Fibroblast of mammary gland (primary cell): ENCODE measurements at regions not wholly inside any gene's neighbourhood (a gene's known extent, or its start where the extent isn't known, plus 50 kb on each side); places are given as distances from the start of the nearest gene placed in this dataset.

Experiments used
- DNase-seq: peaks from one replicate; pipeline ENCODE4 v3.0.0-alpha.2; 2010; ENCODE audit warnings: low read depth
- H3K4me3 ChIP-seq: 2 replicates; pipeline ENCODE4 v1.5.1; 2011; ENCODE audit warnings: low read depth, mild to moderate bottlenecking, low read length, moderate library complexity; ENCODE audit not compliant: control insufficient read depth
- CTCF ChIP-seq: conservative IDR thresholded peaks from 2 replicates; pipeline ENCODE4 v1.5.1; 2011; ENCODE audit warnings: low read depth, low read length, inconsistent platforms; ENCODE audit not compliant: control insufficient read depth, insufficient read depth

DNA sequence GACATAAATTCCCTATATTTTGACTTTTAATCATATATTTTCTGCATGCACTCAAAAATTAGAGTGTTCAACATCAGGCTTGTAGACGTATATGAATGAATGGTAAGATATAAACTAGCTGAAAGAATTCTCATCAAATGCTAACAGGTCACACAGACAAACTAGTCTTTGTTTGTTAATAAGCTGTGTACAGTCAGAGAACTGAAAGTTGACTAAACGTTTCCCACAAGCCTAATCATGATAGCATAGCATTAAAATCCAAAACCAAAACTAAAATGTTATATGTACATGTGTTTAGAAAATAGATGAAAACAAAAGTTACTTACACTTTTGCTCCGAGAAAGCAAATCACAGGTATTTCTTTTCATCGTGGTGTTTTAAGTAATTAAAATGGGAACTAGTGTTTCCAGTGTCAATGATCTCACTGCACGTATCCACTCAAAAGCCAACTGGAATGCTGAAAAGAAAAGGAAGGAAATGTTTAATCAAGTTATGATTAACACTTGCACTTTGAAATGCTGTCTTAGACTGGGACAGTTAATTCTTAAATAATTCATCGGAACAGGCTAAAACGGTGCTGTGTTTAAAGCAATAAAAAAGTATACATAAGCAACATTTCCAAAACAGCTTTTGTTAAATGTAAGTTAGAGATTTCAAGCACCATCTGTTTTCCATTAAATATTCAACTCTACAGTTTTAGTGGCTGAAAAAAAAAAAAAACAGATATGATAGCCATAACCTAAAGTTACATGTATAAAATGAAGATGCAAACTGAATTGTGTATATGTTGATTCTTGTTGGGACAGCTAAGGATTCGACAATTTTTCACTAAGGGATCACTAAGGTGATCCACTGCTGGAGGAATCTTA, 291.9 kb upstream of the PDE4D start:
- TF ChIP-seq CTCF: no peak
- DNase-seq: no peak
- no peak overlapping the region for H3K4me3 ChIP-seq

DNA sequence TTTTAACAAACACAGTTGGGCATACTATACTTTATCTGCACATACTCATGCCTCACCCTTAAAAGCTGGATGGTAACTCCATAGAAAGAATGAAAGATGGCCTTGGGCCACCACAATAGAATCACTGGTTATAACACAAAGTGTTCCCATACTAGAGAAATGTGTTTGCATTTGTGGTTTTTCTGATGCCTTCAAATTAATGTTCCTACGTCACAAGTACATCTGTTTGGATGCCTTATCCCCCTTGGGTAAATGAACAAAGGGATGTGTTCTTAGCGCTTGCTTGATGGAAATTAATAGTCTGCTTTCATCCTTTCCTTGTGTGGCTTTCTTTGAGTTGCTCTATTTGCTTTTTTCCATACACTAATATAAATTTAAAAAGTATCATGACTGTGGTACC, 291.1 kb upstream of the PDE4D start:
- no peak overlapping the region for H3K4me3 ChIP-seq
- no peak for TF ChIP-seq CTCF
- peak; percentile 48 for DNase-seq

DNA sequence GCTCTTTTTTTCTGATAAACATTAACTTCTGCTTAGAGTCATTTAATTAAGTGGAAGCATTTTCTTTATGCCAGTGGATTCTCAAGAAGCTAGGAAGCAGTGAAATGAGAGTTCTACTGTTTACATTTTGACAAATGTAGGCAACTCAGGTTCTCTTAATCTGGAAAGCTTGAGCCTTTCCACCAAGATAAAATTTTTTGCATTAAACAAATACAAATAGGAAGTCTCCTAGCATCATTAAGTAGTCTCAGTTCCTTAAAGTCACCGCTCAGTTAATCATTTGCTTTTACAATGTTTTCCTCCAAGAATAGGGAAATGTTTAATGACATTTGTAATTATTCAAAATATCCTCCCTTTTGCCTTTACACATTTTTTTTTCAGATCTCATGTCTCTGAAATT, 290.4 kb upstream of the PDE4D start:
- DNase-seq: no peak
- no peak for TF ChIP-seq CTCF
- H3K4me3 ChIP-seq: no peak overlapping the region

DNA sequence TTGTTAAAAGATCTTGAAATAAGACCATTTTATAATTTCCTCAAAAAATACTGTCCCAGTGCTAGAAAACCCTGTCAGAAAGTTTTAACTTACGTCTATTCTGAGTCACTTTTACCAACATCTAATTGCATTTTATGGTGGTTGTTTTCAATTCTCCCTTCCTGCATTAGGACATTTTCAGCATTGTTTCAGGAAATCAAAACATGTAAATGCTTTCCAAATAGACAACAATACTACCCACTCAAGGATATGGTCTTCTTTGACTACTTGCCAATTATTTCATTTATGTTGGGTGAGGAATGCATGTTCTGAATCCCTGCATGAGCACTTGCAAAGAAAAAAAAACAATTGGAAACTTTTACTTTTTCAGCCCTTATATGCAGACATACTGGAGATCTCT, 284.6 kb upstream of the PDE4D start:
- no peak overlapping the region for H3K4me3 ChIP-seq
- no peak for TF ChIP-seq CTCF
- no peak for DNase-seq

GRCh38 chr5:60177596-60177995, 284.1 kb upstream of the PDE4D start:
- no peak overlapping the region for H3K4me3 ChIP-seq
- DNase-seq: no peak
- TF ChIP-seq CTCF: no peak

DNA sequence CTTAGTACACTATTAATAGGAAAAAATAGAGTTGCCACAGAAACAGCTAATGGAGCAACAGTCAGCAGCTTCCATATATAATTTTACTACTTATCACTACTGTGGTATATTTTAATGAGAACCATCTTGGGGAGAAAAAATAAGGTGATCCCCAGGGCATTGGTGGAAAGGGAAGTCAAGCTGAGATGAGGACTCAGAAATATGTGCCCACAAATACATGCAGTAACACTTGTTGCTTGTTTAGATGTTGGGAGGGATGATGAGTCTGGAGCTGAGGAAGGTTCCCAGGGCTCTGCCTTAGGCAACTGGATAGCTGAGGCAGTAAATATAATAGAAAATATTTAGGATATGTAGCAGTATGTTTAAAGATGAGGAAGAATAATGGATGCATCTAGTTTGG, 280.1 kb upstream of the PDE4D start:
- no peak for DNase-seq
- no peak overlapping the region for H3K4me3 ChIP-seq
- no peak for TF ChIP-seq CTCF
